ENCODE measurements at regions not wholly inside any gene's neighbourhood (a gene's known extent, or its start where the extent isn't known, plus 50 kb on each side); places are given as distances from the start of the nearest gene placed in this dataset.

DNA sequence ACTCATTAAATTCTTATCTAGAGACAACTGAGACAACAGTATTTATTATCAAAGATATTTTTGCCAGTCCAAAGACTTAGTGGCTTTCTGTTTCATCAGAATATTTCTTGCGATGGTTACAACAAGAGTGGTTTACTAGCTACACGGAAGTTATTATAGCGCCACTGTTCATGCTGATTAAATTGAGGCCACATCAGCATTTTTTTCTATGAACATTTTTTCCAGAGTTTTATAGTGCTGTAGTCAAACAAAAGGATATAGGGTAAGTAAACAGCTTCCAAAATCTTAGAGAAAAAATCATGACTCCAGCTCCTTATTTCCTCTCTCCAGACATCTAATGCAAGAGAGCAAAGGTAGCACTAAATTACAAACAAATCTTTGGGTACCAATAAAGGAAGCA is 1264.4 kb downstream of the ZPLD1 start:
- TF ChIP-seq POLR2A (IDR thresholded peaks at IDR 0.05) = no peak
- TF ChIP-seq, protein P1, sequence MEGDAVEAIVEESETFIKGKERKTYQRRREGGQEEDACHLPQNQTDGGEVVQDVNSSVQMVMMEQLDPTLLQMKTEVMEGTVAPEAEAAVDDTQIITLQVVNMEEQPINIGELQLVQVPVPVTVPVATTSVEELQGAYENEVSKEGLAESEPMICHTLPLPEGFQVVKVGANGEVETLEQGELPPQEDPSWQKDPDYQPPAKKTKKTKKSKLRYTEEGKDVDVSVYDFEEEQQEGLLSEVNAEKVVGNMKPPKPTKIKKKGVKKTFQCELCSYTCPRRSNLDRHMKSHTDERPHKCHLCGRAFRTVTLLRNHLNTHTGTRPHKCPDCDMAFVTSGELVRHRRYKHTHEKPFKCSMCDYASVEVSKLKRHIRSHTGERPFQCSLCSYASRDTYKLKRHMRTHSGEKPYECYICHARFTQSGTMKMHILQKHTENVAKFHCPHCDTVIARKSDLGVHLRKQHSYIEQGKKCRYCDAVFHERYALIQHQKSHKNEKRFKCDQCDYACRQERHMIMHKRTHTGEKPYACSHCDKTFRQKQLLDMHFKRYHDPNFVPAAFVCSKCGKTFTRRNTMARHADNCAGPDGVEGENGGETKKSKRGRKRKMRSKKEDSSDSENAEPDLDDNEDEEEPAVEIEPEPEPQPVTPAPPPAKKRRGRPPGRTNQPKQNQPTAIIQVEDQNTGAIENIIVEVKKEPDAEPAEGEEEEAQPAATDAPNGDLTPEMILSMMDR (IDR thresholded peaks at IDR 0.05) = no peak
